ENCODE measurements at regions not wholly inside any gene's neighbourhood (a gene's known extent, or its start where the extent isn't known, plus 50 kb on each side); places are given as distances from the start of the nearest gene placed in this dataset.
A peak's percentile ranks its signal among the peaks of the same experiment; 100 is the strongest.
"Not testable (repeated sequence)": the region's sequence is repeated elsewhere in the genome, so short reads cannot be mapped to it uniquely, and the experiment has no call there.

GRCh38 chr16:65312071-65312470 lies 190.2 kb upstream of the CDH11 start:
- TF ChIP-seq, protein P1, sequence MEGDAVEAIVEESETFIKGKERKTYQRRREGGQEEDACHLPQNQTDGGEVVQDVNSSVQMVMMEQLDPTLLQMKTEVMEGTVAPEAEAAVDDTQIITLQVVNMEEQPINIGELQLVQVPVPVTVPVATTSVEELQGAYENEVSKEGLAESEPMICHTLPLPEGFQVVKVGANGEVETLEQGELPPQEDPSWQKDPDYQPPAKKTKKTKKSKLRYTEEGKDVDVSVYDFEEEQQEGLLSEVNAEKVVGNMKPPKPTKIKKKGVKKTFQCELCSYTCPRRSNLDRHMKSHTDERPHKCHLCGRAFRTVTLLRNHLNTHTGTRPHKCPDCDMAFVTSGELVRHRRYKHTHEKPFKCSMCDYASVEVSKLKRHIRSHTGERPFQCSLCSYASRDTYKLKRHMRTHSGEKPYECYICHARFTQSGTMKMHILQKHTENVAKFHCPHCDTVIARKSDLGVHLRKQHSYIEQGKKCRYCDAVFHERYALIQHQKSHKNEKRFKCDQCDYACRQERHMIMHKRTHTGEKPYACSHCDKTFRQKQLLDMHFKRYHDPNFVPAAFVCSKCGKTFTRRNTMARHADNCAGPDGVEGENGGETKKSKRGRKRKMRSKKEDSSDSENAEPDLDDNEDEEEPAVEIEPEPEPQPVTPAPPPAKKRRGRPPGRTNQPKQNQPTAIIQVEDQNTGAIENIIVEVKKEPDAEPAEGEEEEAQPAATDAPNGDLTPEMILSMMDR (IDR thresholded peaks at IDR 0.05), result no peak
- Mint-ChIP-seq H3K27me3 (ENCODE audit: insufficient read depth) (peaks cover 1% of the 10 kb centered on the region; the same call in 1 of the 2 replicates), H3K4me3 (peak overlapping the region; percentile 75), H3K27ac (peak overlapping the region; percentile 90), H3K9me3 (peaks cover 27% of the 10 kb centered on the region), H3K4me1 (ENCODE audit: low read depth) (peaks cover 83% of the 10 kb centered on the region), H3K36me3 (ENCODE audit: low read depth) (peaks cover 26% of the 10 kb centered on the region)
- DNase-seq, result peak; percentile 67

DNA sequence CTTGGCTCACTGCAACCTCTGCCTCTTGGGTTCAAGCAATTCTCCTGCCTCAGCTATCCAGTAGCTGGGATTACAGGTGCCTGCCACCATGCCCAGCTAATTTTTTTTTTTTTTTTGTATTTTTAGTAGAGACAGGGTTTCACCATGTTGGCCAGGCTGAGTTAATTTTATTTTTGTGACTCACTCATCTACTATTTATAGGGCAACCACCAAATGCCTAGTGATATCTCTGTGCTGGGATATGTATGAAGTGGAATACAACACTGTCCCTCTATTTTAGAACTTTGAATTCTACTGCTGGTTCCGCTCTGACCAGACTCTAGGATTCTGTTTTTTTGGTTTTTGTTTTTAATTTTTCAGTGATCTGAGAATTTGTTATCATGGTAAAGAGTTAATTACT lies 188.6 kb upstream of the CDH11 start:
- peak overlapping the region; percentile 90 for H3K27ac Mint-ChIP-seq
- peak; percentile 70 for DNase-seq
- peak overlapping the region; percentile 69 for H3K4me3 Mint-ChIP-seq
- peaks cover 12% of the 10 kb centered on the region for H3K9me3 Mint-ChIP-seq
- peaks cover 83% of the 10 kb centered on the region for H3K4me1 Mint-ChIP-seq (ENCODE audit: low read depth)
- not testable (repeated sequence) for H3K27me3 Mint-ChIP-seq (ENCODE audit: insufficient read depth)
- peaks cover 11% of the 10 kb centered on the region for H3K36me3 Mint-ChIP-seq (ENCODE audit: low read depth)

- Mint-ChIP-seq H3K9me3 (peaks cover under 1% of the 10 kb centered on the region; the same call in 1 of the 2 replicates), H3K36me3 (ENCODE audit: low read depth) (no peaks in the 10 kb centered on the region)
Observed at GRCh38 chr16:65309354-65309753, 187.5 kb upstream of the CDH11 start.

DNA sequence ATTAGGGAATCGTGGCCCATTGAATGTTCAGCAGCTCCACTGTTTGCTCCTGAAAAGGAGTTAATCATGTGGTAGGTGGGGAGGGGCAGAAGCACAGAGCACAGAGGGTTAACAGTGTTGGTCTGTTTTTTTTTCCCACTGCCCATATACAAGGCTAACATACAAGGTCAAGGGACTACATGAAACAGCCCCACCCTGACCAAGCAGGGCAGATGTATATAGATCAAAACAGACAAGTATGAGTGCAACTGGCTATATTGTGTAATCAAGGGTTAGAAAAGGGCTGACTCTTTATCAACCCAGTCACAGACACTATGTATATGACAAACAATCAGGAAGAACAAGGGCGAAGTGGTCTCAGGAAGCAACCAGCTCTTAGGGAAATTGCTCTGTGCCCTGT lies 186.6 kb upstream of the CDH11 start:
- Mint-ChIP-seq H3K9me3 (no peaks in the 10 kb centered on the region), H3K36me3 (ENCODE audit: low read depth) (no peaks in the 10 kb centered on the region), H3K4me1 (ENCODE audit: low read depth) (peaks cover 69% of the 10 kb centered on the region), H3K4me3 (no peak overlapping the region), H3K27me3 (ENCODE audit: insufficient read depth) (no peaks in the 10 kb centered on the region; the same call in 1 of the 2 replicates), H3K27ac (no peak overlapping the region)
- DNase-seq, result no peak
- TF ChIP-seq, protein P1 (IDR thresholded peaks at IDR 0.05), result no peak

More at GRCh38 chr16:65309354-65309753, 187.5 kb upstream of the CDH11 start:
- H3K27me3 Mint-ChIP-seq (ENCODE audit: insufficient read depth), result no peaks in the 10 kb centered on the region; the same call in 1 of the 2 replicates
- DNase-seq, result no peak
- peaks cover 76% of the 10 kb centered on the region for H3K4me1 Mint-ChIP-seq (ENCODE audit: low read depth)
- no peak overlapping the region for H3K27ac Mint-ChIP-seq
- TF ChIP-seq, protein P1 (IDR thresholded peaks at IDR 0.05), result no peak
- H3K4me3 Mint-ChIP-seq, result no peak overlapping the region

- H3K4me1 Mint-ChIP-seq (ENCODE audit: low read depth), result peaks cover 56% of the 10 kb centered on the region
- H3K27ac Mint-ChIP-seq, result no peak overlapping the region
- no peaks in the 10 kb centered on the region; the same call in 1 of the 2 replicates for H3K27me3 Mint-ChIP-seq (ENCODE audit: insufficient read depth)
- H3K4me3 Mint-ChIP-seq, result no peak overlapping the region
- peaks cover 5% of the 10 kb centered on the region; the same call in 1 of the 2 replicates for H3K9me3 Mint-ChIP-seq
- H3K36me3 Mint-ChIP-seq (ENCODE audit: low read depth), result peaks cover 7% of the 10 kb centered on the region
- no peak for DNase-seq
- TF ChIP-seq, protein P1 (IDR thresholded peaks at IDR 0.05), result no peak
Observed at GRCh38 chr16:65307286-65307685, 185.4 kb upstream of the CDH11 start.

GRCh38 chr16:65306722-65307121 lies 184.9 kb upstream of the CDH11 start:
- no peak for DNase-seq
- H3K36me3 Mint-ChIP-seq (ENCODE audit: low read depth), result peaks cover 7% of the 10 kb centered on the region
- TF ChIP-seq, protein P1 (IDR thresholded peaks at IDR 0.05), result no peak
- H3K4me1 Mint-ChIP-seq (ENCODE audit: low read depth), result peaks cover 51% of the 10 kb centered on the region
- no peaks in the 10 kb centered on the region; the same call in 1 of the 2 replicates for H3K27me3 Mint-ChIP-seq (ENCODE audit: insufficient read depth)
- H3K27ac Mint-ChIP-seq, result peak overlapping the region; percentile 7; the same call in 1 of the 2 replicates
- H3K9me3 Mint-ChIP-seq, result peaks cover 5% of the 10 kb centered on the region; the same call in 1 of the 2 replicates
- H3K4me3 Mint-ChIP-seq, result no peak overlapping the region
